Left lung (tissue), 4 donors: ENCODE measurements at regions not wholly inside any gene's neighbourhood (a gene's known extent, or its start where the extent isn't known, plus 50 kb on each side); places are given as distances from the start of the nearest gene placed in this dataset.

Source experiments
- ATAC-seq: fragments of 200-7000 bp; cut with Tn5 transposase; one replicate; pipeline ENCODE4 v1.9.1; 2020; ENCODE audit warnings: moderate library complexity
- DNase-seq, 4 donors: peaks; one replicate each; pipeline ENCODE4 v3.0.0-alpha.2; 2013 to 2020
- H3K27ac ChIP-seq, 2 donors: fragments of 200-600 bp; sonication (generic) in 1 of 2; one replicate each; pipeline versions ENCODE4 v1.5.0 to v1.8.0; 2020 to 2021
- H3K27me3 ChIP-seq, 2 donors: fragments of 200-600 bp; sonication (generic) in 1 of 2; one replicate each; pipeline versions ENCODE4 v1.5.0 to v1.8.0; 2020 to 2021
- H3K36me3 ChIP-seq, 2 donors: fragments of 200-600 bp; sonication (generic) in 1 of 2; one replicate each; pipeline versions ENCODE4 v1.5.0 to v1.8.0; 2020 to 2021
- H3K4me1 ChIP-seq, 2 donors: fragments of 200-600 bp; one replicate each; pipeline ENCODE4 v1.8.0; 2021
- H3K4me3 ChIP-seq, 2 donors: fragments of 200-600 bp; sonication (generic) in 1 of 2; one replicate each; pipeline versions ENCODE4 v1.5.0 to v1.8.0; 2020 to 2021; ENCODE audit warnings: mild to moderate bottlenecking in 1 of 2
- H3K9me3 ChIP-seq, 2 donors: fragments of 200-600 bp; sonication (generic) in 1 of 2; one replicate each; pipeline versions ENCODE4 v1.5.0 to v1.8.0; 2020 to 2021
- intact Hi-C, 2 donors: fragments of 100-400 bp; cut with DNase I; formaldehyde crosslinking; loops; one replicate each; pipeline versions ENCODE4 v1.11.2 to v1.14.2; 2022
- TF ChIP-seq, protein P1 (sequence below), 2 donors: fragments of 200-600 bp; sonication (generic) in 1 of 2; IDR thresholded peaks; one replicate each; pipeline versions ENCODE4 v1.5.0 to v1.8.0; 2021; ENCODE audit warnings: antibody characterized with exemption in 2 of 2
- donor health status: DM: no; HTN: yes; CAD: no.
- donor health status: DM: no; HTN: no; CAD: no.

GRCh38 chr6:27059621-27060425, 187.7 kb upstream of the PRSS16 start:
- ATAC-seq (no peak), DNase-seq (no peak)
- Histone ChIP-seq H3K9me3 (no peaks in the 10 kb centered on the region), H3K4me3 (no peak overlapping the region), H3K27me3 (no peaks in the 10 kb centered on the region), H3K4me1 (no peaks in the 10 kb centered on the region), H3K36me3 (no peaks in the 10 kb centered on the region), H3K27ac (no peak overlapping the region)
- intact Hi-C loops, result no loop called here
- TF ChIP-seq, protein P1, sequence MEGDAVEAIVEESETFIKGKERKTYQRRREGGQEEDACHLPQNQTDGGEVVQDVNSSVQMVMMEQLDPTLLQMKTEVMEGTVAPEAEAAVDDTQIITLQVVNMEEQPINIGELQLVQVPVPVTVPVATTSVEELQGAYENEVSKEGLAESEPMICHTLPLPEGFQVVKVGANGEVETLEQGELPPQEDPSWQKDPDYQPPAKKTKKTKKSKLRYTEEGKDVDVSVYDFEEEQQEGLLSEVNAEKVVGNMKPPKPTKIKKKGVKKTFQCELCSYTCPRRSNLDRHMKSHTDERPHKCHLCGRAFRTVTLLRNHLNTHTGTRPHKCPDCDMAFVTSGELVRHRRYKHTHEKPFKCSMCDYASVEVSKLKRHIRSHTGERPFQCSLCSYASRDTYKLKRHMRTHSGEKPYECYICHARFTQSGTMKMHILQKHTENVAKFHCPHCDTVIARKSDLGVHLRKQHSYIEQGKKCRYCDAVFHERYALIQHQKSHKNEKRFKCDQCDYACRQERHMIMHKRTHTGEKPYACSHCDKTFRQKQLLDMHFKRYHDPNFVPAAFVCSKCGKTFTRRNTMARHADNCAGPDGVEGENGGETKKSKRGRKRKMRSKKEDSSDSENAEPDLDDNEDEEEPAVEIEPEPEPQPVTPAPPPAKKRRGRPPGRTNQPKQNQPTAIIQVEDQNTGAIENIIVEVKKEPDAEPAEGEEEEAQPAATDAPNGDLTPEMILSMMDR (IDR thresholded peaks at IDR 0.05), result no peak

GRCh38 chr6:27061235-27061993, 186.1 kb upstream of the PRSS16 start:
- TF ChIP-seq, protein P1 (IDR thresholded peaks at IDR 0.05), result no peak
- DNase-seq (no peak), ATAC-seq (no peak)
- Histone ChIP-seq H3K4me3 (no peak overlapping the region), H3K27ac (no peak overlapping the region), H3K27me3 (no peaks in the 10 kb centered on the region), H3K9me3 (no peaks in the 10 kb centered on the region), H3K36me3 (no peaks in the 10 kb centered on the region), H3K4me1 (no peaks in the 10 kb centered on the region)
- intact Hi-C loops, result no loop called here

DNA sequence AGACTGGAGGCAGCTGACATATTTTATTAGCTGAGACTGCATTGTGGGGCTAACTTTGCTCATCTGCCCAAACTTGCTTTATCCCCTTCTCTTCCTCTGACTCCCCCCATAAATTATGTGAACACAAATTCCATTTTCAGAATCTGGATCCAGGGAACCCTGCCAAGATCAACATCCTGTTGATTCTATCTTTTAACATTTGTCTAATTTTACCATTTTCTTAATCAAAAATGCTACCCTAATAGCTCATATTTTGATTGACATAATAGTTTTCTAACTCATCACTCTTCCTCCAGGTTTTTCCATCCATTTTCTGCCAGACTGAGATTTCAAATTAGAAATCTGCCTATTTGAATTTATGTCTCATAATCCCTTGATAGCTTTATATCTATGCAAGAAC, 184.7 kb upstream of the PRSS16 start:
- Histone ChIP-seq H3K4me1 (no peaks in the 10 kb centered on the region), H3K4me3 (no peak overlapping the region), H3K27me3 (no peaks in the 10 kb centered on the region), H3K9me3 (no peaks in the 10 kb centered on the region), H3K27ac (no peak overlapping the region), H3K36me3 (no peaks in the 10 kb centered on the region)
- TF ChIP-seq, protein P1 (IDR thresholded peaks at IDR 0.05), result no peak
- DNase-seq (no peak), ATAC-seq (no peak)
- intact Hi-C loops, result no loop called here

DNA sequence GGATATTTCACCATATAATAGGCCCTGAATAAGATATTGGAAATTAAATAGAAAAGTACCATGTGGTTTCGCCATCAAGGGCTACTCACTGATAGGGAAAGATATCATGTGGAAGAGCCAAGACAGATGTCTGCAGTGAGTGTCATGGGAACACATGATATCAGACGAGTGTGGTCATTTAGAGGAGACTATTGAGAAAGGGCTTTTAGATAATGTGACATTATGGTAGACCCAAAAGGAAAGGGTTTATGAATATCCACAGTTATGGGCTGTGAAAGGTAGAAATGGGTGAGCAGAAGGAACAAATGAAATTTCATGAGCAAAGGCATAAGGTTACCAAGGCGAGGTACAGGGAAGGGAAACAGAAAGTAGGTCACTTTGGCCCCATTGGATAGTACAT, 182.3 kb upstream of the PRSS16 start:
- DNase-seq (no peak), ATAC-seq (no peak)
- no peaks in the 10 kb centered on the region for H3K27me3 ChIP-seq
- H3K4me1 ChIP-seq, result no peaks in the 10 kb centered on the region
- H3K4me3 ChIP-seq, result no peak overlapping the region
- intact Hi-C loops, result no loop called here
- H3K9me3 ChIP-seq, result no peaks in the 10 kb centered on the region
- no peaks in the 10 kb centered on the region for H3K36me3 ChIP-seq
- H3K27ac ChIP-seq, result no peak overlapping the region
- TF ChIP-seq, protein P1 (IDR thresholded peaks at IDR 0.05), result no peak

GRCh38 chr6:27066381-27066780, 181.1 kb upstream of the PRSS16 start:
- no peaks in the 10 kb centered on the region for H3K9me3 ChIP-seq
- H3K27me3 ChIP-seq, result no peaks in the 10 kb centered on the region
- TF ChIP-seq, protein P1 (IDR thresholded peaks at IDR 0.05), result no peak
- intact Hi-C loops, result no loop called here
- no peaks in the 10 kb centered on the region for H3K36me3 ChIP-seq
- H3K4me1 ChIP-seq, result no peaks in the 10 kb centered on the region
- H3K4me3 ChIP-seq, result no peak overlapping the region
- ATAC-seq, result no peak
- no peak for DNase-seq
- H3K27ac ChIP-seq, result no peak overlapping the region
